Endometrial microvascular endothelial cells (primary cell): ENCODE measurements at regions not wholly inside any gene's neighbourhood (a gene's known extent, or its start where the extent isn't known, plus 50 kb on each side); places are given as distances from the start of the nearest gene placed in this dataset.

ENCODE experiments used
- in situ Hi-C: cut with HindIII; loops from 2 replicates; pipeline ENCODE4 v1.10.0; 2017; ENCODE audit warnings: low sequenced_read_pairs, low pct_unique_long_range_greater_than_20kb; ENCODE audit errors: inconsistent ontology term

GRCh38 chr9:107761307-107761706 is 271.7 kb upstream of the KLF4 start:
- in situ Hi-C loops, result no loop called here

GRCh38 chr9:107760469-107761242 is 271.1 kb upstream of the KLF4 start:
- in situ Hi-C loops, result no loop called here

- in situ Hi-C loops, result no loop called here
Observed at GRCh38 chr9:107759823-107760166, 270.2 kb upstream of the KLF4 start.

- in situ Hi-C loops, result no loop called here
Observed at GRCh38 chr9:107759009-107759822, 269.6 kb upstream of the KLF4 start.

- in situ Hi-C loops, result no loop called here
Observed at GRCh38 chr9:107756091-107756490, 266.5 kb upstream of the KLF4 start.

GRCh38 chr9:107755246-107755645 is 265.7 kb upstream of the KLF4 start:
- in situ Hi-C loops, result no loop called here

- in situ Hi-C loops, result no loop called here
Observed at GRCh38 chr9:107751567-107752210, 262.1 kb upstream of the KLF4 start.

- in situ Hi-C loops, result no loop called here
Observed at GRCh38 chr9:107750741-107751566, 261.4 kb upstream of the KLF4 start.

GRCh38 chr9:107749787-107750444 is 260.3 kb upstream of the KLF4 start:
- in situ Hi-C loops, result no loop called here

GRCh38 chr9:107744873-107745272 is 255.3 kb upstream of the KLF4 start:
- in situ Hi-C loops, result no loop called here

- in situ Hi-C loops, result no loop called here
Observed at GRCh38 chr9:107742531-107743309, 253.2 kb upstream of the KLF4 start.

GRCh38 chr9:107740088-107740980 is 250.8 kb upstream of the KLF4 start:
- in situ Hi-C loops, result no loop called here

GRCh38 chr9:107739601-107740082 is 250.1 kb upstream of the KLF4 start:
- in situ Hi-C loops, result no loop called here

GRCh38 chr9:107738789-107739188 is 249.2 kb upstream of the KLF4 start:
- in situ Hi-C loops, result no loop called here

GRCh38 chr9:107737987-107738743 is 248.6 kb upstream of the KLF4 start:
- in situ Hi-C loops, result no loop called here

GRCh38 chr9:107737610-107737986 is 248.0 kb upstream of the KLF4 start:
- in situ Hi-C loops, result no loop called here
